Stimulated activated naive CD8-positive, alpha-beta T cell treated with anti-CD3 and anti-CD28 coated beads, Interleukin-15, Interleukin-2, amounts not matched to agents 100 U/mL and 50 U/mL, for 24 hours (primary cell): ENCODE measurements at regions not wholly inside any gene's neighbourhood (a gene's known extent, or its start where the extent isn't known, plus 50 kb on each side); places are given as distances from the start of the nearest gene placed in this dataset.
"Not testable (repeated sequence)": the region's sequence is repeated elsewhere in the genome, so short reads cannot be mapped to it uniquely, and the experiment has no call there.

Source experiments
- ATAC-seq: fragments of 150-1000 bp; cut with Tn5 transposase; one replicate; pipeline ENCODE4 v1.10.0; 2021
- DNase-seq: peaks from one replicate; pipeline ENCODE4 v3.0.0; 2021

- DNase-seq: no peak
- no peak for ATAC-seq
Measured at GRCh38 chr3:87489892-87490291, 213.5 kb upstream of the POU1F1 start.

- DNase-seq (no peak), ATAC-seq (no peak)
Measured at GRCh38 chr3:87488765-87489164, 212.4 kb upstream of the POU1F1 start.

- DNase-seq, ATAC-seq: not testable (repeated sequence)
Measured at GRCh38 chr3:87486635-87487034, 210.3 kb upstream of the POU1F1 start.

- DNase-seq (no peak), ATAC-seq (no peak)
Measured at GRCh38 chr3:87486115-87486514, 209.7 kb upstream of the POU1F1 start.

GRCh38 chr3:87478716-87479115 is 202.3 kb upstream of the POU1F1 start:
- no peak for ATAC-seq
- DNase-seq: no peak

- no peak for DNase-seq
- ATAC-seq: no peak
Measured at GRCh38 chr3:87473944-87474343, 197.6 kb upstream of the POU1F1 start.

GRCh38 chr3:87468938-87469337 is 192.6 kb upstream of the POU1F1 start:
- DNase-seq: no peak
- ATAC-seq: no peak

GRCh38 chr3:87468235-87468634 is 191.9 kb upstream of the POU1F1 start:
- no peak for ATAC-seq

GRCh38 chr3:87462228-87462627 is 185.8 kb upstream of the POU1F1 start:
- no peak for ATAC-seq
- DNase-seq: no peak

More at GRCh38 chr3:87468235-87468634, 191.9 kb upstream of the POU1F1 start:
- DNase-seq: no peak

- ATAC-seq (no peak), DNase-seq (no peak)
Measured at GRCh38 chr3:87461443-87461842, 185.1 kb upstream of the POU1F1 start.

GRCh38 chr3:87461036-87461435 is 184.7 kb upstream of the POU1F1 start:
- DNase-seq: no peak

GRCh38 chr3:87448558-87448957 is 172.2 kb upstream of the POU1F1 start:
- DNase-seq: no peak
- ATAC-seq: no peak

More at GRCh38 chr3:87461036-87461435, 184.7 kb upstream of the POU1F1 start:
- ATAC-seq: no peak

GRCh38 chr3:87446849-87447387 is 170.5 kb upstream of the POU1F1 start:
- DNase-seq: no peak
- no peak for ATAC-seq

GRCh38 chr3:87442470-87442869 is 166.1 kb upstream of the POU1F1 start:
- DNase-seq (no peak), ATAC-seq (no peak)

GRCh38 chr3:87437765-87438164 is 161.4 kb upstream of the POU1F1 start:
- DNase-seq (no peak), ATAC-seq (no peak)

GRCh38 chr3:87436781-87437543 is 160.6 kb upstream of the POU1F1 start:
- ATAC-seq (no peak), DNase-seq (no peak)

GRCh38 chr3:87435926-87436620 is 159.7 kb upstream of the POU1F1 start:
- ATAC-seq (no peak), DNase-seq (no peak)

GRCh38 chr3:87433445-87433844 is 157.1 kb upstream of the POU1F1 start:
- not testable (repeated sequence) for ATAC-seq

GRCh38 chr3:87426918-87427317 is 150.5 kb upstream of the POU1F1 start:
- ATAC-seq: no peak
- no peak for DNase-seq

More at GRCh38 chr3:87433445-87433844, 157.1 kb upstream of the POU1F1 start:
- not testable (repeated sequence) for DNase-seq

- ATAC-seq (no peak), DNase-seq (no peak)
Measured at GRCh38 chr3:87425056-87425455, 148.7 kb upstream of the POU1F1 start.

- ATAC-seq (no peak), DNase-seq (no peak)
Measured at GRCh38 chr3:87423336-87423735, 147.0 kb upstream of the POU1F1 start.

GRCh38 chr3:87422333-87422732 is 145.9 kb upstream of the POU1F1 start:
- no peak for DNase-seq
- no peak for ATAC-seq

- no peak for DNase-seq
- ATAC-seq: no peak
Measured at GRCh38 chr3:87420171-87420570, 143.8 kb upstream of the POU1F1 start.
